Smooth muscle cell (in vitro differentiated cells): ENCODE measurements at regions not wholly inside any gene's neighbourhood (a gene's known extent, or its start where the extent isn't known, plus 50 kb on each side); places are given as distances from the start of the nearest gene placed in this dataset.

Source experiments
- DNase-seq: peaks from one replicate; lab custom pipeline; 2025; ENCODE audit not compliant: unreplicated experiment; lab: John Stamatoyannopoulos, UW
- H2AFZ ChIP-seq: fragments of 200-600 bp; sonication (generic); 2 replicates; pipeline ENCODE4 v1.6.0; 2016; ENCODE audit warnings: antibody characterized with exemption, low read depth, mild to moderate bottlenecking
- H3F3A ChIP-seq: fragments of 200-600 bp; sonication (generic); 2 replicates; pipeline ENCODE4 v1.6.0; 2017; ENCODE audit warnings: antibody characterized with exemption, low read depth
- H3K27ac ChIP-seq: fragments of 200-600 bp; sonication (generic); 2 replicates; pipeline ENCODE4 v1.5.1; 2016; ENCODE audit warnings: low read depth, mild to moderate bottlenecking
- H3K27me3 ChIP-seq: fragments of 200-600 bp; sonication (generic); 2 replicates; pipeline ENCODE4 v1.6.1; 2016; ENCODE audit warnings: low read depth, mild to moderate bottlenecking
- H3K36me3 ChIP-seq: fragments of 200-600 bp; sonication (generic); 2 replicates; pipeline ENCODE4 v1.5.1; 2016; ENCODE audit warnings: low read depth
- H3K4me1 ChIP-seq: fragments of 200-600 bp; sonication (generic); 2 replicates; pipeline ENCODE4 v1.5.1; 2016; ENCODE audit warnings: low read depth
- H3K4me2 ChIP-seq: fragments of 200-600 bp; sonication (generic); 2 replicates; pipeline ENCODE4 v1.6.0; 2016; ENCODE audit warnings: mild to moderate bottlenecking
- H3K4me3 ChIP-seq: fragments of 200-600 bp; sonication (generic); 2 replicates; pipeline ENCODE4 v1.5.1; 2016; ENCODE audit warnings: mild to moderate bottlenecking
- H3K79me2 ChIP-seq: fragments of 200-600 bp; sonication (generic); 2 replicates; pipeline ENCODE4 v1.6.0; 2016; ENCODE audit warnings: low read depth, mild to moderate bottlenecking
- H3K9ac ChIP-seq: fragments of 200-600 bp; sonication (generic); 2 replicates; pipeline ENCODE4 v1.6.0; 2016; ENCODE audit warnings: low read depth
- H3K9me3 ChIP-seq: fragments of 200-600 bp; sonication (generic); replicated peaks from 2 replicates; pipeline ENCODE4 v1.5.1; 2016; ENCODE audit warnings: low read depth
- H4K20me1 ChIP-seq: fragments of 200-600 bp; sonication (generic); 2 replicates; pipeline ENCODE4 v1.6.0; 2016; ENCODE audit warnings: low read depth
- WGBS: methylation state at CpG from one replicate; pipeline ENCODE4 v1.1.7; 2016; ENCODE audit warnings: low lambda C conversion rate; 5-methylcytosine and 5-hydroxymethylcytosine counted together
- TF ChIP-seq, protein P1 (sequence below): fragments of 200-600 bp; sonication (generic); IDR thresholded peaks from 2 replicates; pipeline ENCODE4 v1.5.1; 2017; ENCODE audit warnings: borderline replicate concordance, mild to moderate bottlenecking, antibody characterized with exemption; ENCODE audit not compliant: insufficient read depth, poor library complexity, severe bottlenecking

- Histone ChIP-seq H3K4me3 (no peak overlapping the region), H3K9ac (no peak overlapping the region), H3K27ac (no peak overlapping the region), H3K79me2 (no peaks in the 10 kb centered on the region), H3F3A (no peaks in the 10 kb centered on the region), H4K20me1 (peaks cover 87% of the 10 kb centered on the region), H2AFZ (no peak overlapping the region), H3K4me2 (no peak overlapping the region), H3K27me3 (no peaks in the 10 kb centered on the region), H3K4me1 (peaks cover 7% of the 10 kb centered on the region), H3K9me3 (no peaks in the 10 kb centered on the region), H3K36me3 (no peaks in the 10 kb centered on the region)
- TF ChIP-seq, protein P1, sequence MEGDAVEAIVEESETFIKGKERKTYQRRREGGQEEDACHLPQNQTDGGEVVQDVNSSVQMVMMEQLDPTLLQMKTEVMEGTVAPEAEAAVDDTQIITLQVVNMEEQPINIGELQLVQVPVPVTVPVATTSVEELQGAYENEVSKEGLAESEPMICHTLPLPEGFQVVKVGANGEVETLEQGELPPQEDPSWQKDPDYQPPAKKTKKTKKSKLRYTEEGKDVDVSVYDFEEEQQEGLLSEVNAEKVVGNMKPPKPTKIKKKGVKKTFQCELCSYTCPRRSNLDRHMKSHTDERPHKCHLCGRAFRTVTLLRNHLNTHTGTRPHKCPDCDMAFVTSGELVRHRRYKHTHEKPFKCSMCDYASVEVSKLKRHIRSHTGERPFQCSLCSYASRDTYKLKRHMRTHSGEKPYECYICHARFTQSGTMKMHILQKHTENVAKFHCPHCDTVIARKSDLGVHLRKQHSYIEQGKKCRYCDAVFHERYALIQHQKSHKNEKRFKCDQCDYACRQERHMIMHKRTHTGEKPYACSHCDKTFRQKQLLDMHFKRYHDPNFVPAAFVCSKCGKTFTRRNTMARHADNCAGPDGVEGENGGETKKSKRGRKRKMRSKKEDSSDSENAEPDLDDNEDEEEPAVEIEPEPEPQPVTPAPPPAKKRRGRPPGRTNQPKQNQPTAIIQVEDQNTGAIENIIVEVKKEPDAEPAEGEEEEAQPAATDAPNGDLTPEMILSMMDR: no peak
- DNase-seq: no peak
- 90% methylated on average over 9 of the region's 9 CpGs for WGBS
Measured at GRCh38 chr16:85269165-85269564, 156.9 kb upstream of the CIBAR2 start.

DNA sequence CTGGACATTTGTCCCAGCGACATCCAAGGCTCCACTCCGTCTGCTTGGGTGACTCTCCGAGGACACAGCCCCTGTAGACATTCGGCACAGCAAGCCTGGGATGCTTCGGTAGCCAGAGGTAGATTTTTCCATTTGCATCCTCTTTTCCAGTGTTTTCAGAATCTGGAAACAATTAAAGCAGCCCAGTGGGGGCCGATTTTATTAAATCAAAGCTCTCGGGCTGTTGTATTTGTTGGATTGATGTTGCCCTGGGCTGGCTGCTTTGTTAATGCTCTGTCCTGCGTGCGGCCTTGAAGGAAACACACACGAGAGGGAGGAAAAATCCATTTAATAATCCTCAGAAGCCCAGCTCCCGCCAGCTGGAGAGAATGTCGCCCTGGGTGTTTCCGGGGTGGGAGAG lies 158.1 kb upstream of the CIBAR2 start:
- no peaks in the 10 kb centered on the region for H3K79me2 ChIP-seq
- WGBS: 87% methylated on average over 13 of the region's 13 CpGs
- peaks cover 88% of the 10 kb centered on the region for H4K20me1 ChIP-seq
- no peaks in the 10 kb centered on the region for H3K27me3 ChIP-seq
- no peaks in the 10 kb centered on the region for H3K36me3 ChIP-seq
- no peaks in the 10 kb centered on the region for H3F3A ChIP-seq
- H3K4me3 ChIP-seq: no peak overlapping the region
- TF ChIP-seq, protein P1: no peak
- no peaks in the 10 kb centered on the region for H3K9me3 ChIP-seq
- no peak overlapping the region for H2AFZ ChIP-seq
- peaks cover 7% of the 10 kb centered on the region for H3K4me1 ChIP-seq
- no peak overlapping the region for H3K27ac ChIP-seq
- H3K9ac ChIP-seq: no peak overlapping the region
- DNase-seq: no peak
- H3K4me2 ChIP-seq: no peak overlapping the region

DNA sequence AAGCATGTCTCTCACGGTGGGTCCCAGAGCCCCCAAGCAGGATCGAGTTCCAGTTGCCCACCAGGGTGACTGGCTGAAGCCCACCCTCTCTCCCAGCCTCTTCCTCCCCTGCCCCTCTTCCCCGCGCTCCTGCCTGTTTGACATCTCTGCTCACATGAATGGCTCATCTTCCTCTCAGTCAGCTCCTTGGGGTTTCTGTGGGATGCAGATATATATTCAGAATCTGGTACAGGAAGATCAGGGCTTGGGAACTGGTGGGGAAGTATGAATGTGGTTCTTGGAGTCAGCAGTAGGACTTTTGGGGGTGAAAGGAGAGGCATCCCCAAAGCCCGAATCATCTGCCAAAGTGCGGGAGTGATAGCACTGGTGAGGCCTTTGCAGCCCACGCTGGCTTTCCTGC lies 158.9 kb upstream of the CIBAR2 start:
- Histone ChIP-seq H3K4me3 (no peak overlapping the region), H3K79me2 (peaks cover 1% of the 10 kb centered on the region), H3K9ac (no peak overlapping the region), H3K27me3 (no peaks in the 10 kb centered on the region), H3K36me3 (no peaks in the 10 kb centered on the region), H3F3A (no peaks in the 10 kb centered on the region), H2AFZ (no peak overlapping the region), H3K4me2 (no peak overlapping the region), H3K27ac (no peak overlapping the region), H4K20me1 (peaks cover 87% of the 10 kb centered on the region), H3K4me1 (peaks cover 7% of the 10 kb centered on the region), H3K9me3 (no peaks in the 10 kb centered on the region)
- DNase-seq: no peak
- 87% methylated on average over 7 of the region's 7 CpGs for WGBS
- TF ChIP-seq, protein P1: no peak

GRCh38 chr16:85273293-85273692 lies 161.0 kb upstream of the CIBAR2 start:
- Histone ChIP-seq H3K27me3 (no peaks in the 10 kb centered on the region), H3F3A (no peaks in the 10 kb centered on the region), H3K36me3 (no peaks in the 10 kb centered on the region), H3K4me2 (no peak overlapping the region), H3K4me3 (no peak overlapping the region), H3K9me3 (no peaks in the 10 kb centered on the region), H3K9ac (no peak overlapping the region), H3K4me1 (peaks cover 15% of the 10 kb centered on the region), H4K20me1 (peaks cover 86% of the 10 kb centered on the region), H3K27ac (no peak overlapping the region), H3K79me2 (peaks cover 8% of the 10 kb centered on the region), H2AFZ (no peak overlapping the region)
- DNase-seq: no peak
- 99% methylated on average over 7 of the region's 7 CpGs for WGBS
- TF ChIP-seq, protein P1: no peak
